ENCODE measurements at regions not wholly inside any gene's neighbourhood (a gene's known extent, or its start where the extent isn't known, plus 50 kb on each side); places are given as distances from the start of the nearest gene placed in this dataset.

DNA sequence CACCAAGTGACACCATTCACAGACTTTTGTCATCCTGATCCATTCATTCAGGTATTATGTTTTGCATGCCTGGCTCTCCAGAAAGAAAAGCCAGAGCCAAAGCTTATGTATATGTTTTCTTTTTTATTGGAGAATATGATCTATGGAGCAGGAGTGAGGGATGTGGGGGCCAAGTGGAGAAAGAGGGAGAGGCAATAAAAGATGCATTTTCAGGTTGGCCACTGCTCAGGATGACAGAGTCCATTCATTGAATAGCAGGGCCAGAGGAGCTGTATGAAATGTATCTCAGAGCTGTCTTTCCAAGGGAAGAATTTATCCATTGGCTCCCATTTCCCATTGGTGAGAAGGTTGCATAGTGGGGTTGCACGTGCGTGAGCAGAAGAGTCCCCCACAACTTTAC is 416.1 kb downstream of the ATP23 start:
- Histone ChIP-seq H3K4me1 (no peaks in the 10 kb centered on the region), H3K27ac (no peak overlapping the region), H3K36me3 (no peaks in the 10 kb centered on the region), H3K4me3 (no peak overlapping the region), H3K9me3 (no peaks in the 10 kb centered on the region), H3K27me3 (ENCODE audit: low read depth) (no peaks in the 10 kb centered on the region)
- no peak for DNase-seq
- no peak for ATAC-seq
- intact Hi-C loops (cut with DNase I), result no loop called here
- TF ChIP-seq, protein P1, sequence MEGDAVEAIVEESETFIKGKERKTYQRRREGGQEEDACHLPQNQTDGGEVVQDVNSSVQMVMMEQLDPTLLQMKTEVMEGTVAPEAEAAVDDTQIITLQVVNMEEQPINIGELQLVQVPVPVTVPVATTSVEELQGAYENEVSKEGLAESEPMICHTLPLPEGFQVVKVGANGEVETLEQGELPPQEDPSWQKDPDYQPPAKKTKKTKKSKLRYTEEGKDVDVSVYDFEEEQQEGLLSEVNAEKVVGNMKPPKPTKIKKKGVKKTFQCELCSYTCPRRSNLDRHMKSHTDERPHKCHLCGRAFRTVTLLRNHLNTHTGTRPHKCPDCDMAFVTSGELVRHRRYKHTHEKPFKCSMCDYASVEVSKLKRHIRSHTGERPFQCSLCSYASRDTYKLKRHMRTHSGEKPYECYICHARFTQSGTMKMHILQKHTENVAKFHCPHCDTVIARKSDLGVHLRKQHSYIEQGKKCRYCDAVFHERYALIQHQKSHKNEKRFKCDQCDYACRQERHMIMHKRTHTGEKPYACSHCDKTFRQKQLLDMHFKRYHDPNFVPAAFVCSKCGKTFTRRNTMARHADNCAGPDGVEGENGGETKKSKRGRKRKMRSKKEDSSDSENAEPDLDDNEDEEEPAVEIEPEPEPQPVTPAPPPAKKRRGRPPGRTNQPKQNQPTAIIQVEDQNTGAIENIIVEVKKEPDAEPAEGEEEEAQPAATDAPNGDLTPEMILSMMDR (IDR thresholded peaks at IDR 0.05), result no peak

- no peak overlapping the region for H3K4me3 ChIP-seq
- no peaks in the 10 kb centered on the region for H3K36me3 ChIP-seq
- H3K27ac ChIP-seq, result no peak overlapping the region
- no peak for ATAC-seq
- no peaks in the 10 kb centered on the region for H3K4me1 ChIP-seq
- no peaks in the 10 kb centered on the region for H3K27me3 ChIP-seq (ENCODE audit: low read depth)
- TF ChIP-seq, protein P1 (IDR thresholded peaks at IDR 0.05), result no peak
- DNase-seq, result no peak
- intact Hi-C loops (cut with DNase I), result no loop called here
- H3K9me3 ChIP-seq, result no peaks in the 10 kb centered on the region
Measured at GRCh38 chr12:58358369-58358768, 417.0 kb downstream of the ATP23 start.

DNA sequence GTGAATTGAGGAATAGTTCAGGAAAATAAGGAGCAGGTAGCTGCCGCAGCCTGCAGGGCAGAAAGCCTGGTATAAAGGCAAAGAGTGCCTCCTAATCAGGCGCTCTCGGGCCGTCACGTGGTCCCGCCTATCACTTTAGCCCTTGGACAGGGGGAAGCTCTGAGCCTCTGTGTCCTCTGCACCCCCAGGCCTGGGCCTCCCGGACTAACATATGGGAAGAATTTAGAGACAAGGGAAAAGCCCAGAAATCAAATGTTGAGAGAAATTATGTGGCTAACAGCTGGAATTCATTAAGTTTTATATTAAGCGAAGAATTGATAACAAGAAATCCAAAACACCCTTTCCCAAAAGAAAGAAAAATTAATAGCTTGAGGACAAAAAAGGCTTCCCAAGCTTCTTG is 417.7 kb downstream of the ATP23 start:
- H3K27ac ChIP-seq, result no peak overlapping the region
- no peak overlapping the region for H3K4me3 ChIP-seq
- intact Hi-C loops (cut with DNase I), result no loop called here
- DNase-seq, result no peak
- no peak for ATAC-seq
- no peaks in the 10 kb centered on the region for H3K4me1 ChIP-seq
- H3K36me3 ChIP-seq, result no peaks in the 10 kb centered on the region
- no peaks in the 10 kb centered on the region for H3K27me3 ChIP-seq (ENCODE audit: low read depth)
- H3K9me3 ChIP-seq, result no peaks in the 10 kb centered on the region
- TF ChIP-seq, protein P1 (IDR thresholded peaks at IDR 0.05), result no peak

DNA sequence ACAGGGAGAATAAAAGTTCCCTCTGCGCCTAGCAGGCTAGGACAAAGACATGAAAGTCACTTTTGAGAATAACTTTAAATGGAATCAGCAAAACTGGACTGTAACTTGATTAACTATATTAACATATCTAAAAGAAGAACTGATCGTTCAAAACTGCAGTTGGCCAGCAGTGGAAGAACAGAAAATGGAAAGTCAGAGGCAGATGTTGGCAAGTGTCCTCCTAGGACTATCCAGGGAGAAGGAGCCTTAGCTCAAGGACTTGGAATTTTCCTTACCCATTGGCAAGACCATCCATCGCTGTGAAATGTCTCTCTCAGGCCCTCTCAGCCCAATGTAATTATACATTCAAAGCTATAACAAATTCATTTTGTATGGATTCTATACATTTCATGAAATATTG is 419.7 kb downstream of the ATP23 start:
- TF ChIP-seq, protein P1 (IDR thresholded peaks at IDR 0.05), result no peak
- intact Hi-C loops (cut with DNase I), result no loop called here

GRCh38 chr12:58363971-58364370 is 422.6 kb downstream of the ATP23 start:
- Histone ChIP-seq H3K4me1 (no peaks in the 10 kb centered on the region), H3K4me3 (no peak overlapping the region), H3K9me3 (no peaks in the 10 kb centered on the region), H3K36me3 (no peaks in the 10 kb centered on the region), H3K27ac (no peak overlapping the region), H3K27me3 (ENCODE audit: low read depth) (no peaks in the 10 kb centered on the region)
- TF ChIP-seq, protein P1 (IDR thresholded peaks at IDR 0.05), result no peak
- ATAC-seq (no peak), DNase-seq (no peak)
- intact Hi-C loops (cut with DNase I), result no loop called here

More for the DNA sequence above, 419.7 kb downstream of the ATP23 start:
- no peaks in the 10 kb centered on the region for H3K4me1 ChIP-seq
- H3K4me3 ChIP-seq, result no peak overlapping the region
- H3K27ac ChIP-seq, result no peak overlapping the region
- H3K36me3 ChIP-seq, result no peaks in the 10 kb centered on the region
- H3K9me3 ChIP-seq, result no peaks in the 10 kb centered on the region
- no peaks in the 10 kb centered on the region for H3K27me3 ChIP-seq (ENCODE audit: low read depth)
- no peak for DNase-seq
- no peak for ATAC-seq
